NCI-H526 (cell line): ENCODE measurements at regions not wholly inside any gene's neighbourhood (a gene's known extent, or its start where the extent isn't known, plus 50 kb on each side); places are given as distances from the start of the nearest gene placed in this dataset.
A peak's percentile ranks its signal among the peaks of the same experiment; 100 is the strongest.

Experiments
- DNase-seq, 2 experiments: peaks; one replicate each; lab custom pipeline; 2025; lab: John Stamatoyannopoulos, UW

DNA sequence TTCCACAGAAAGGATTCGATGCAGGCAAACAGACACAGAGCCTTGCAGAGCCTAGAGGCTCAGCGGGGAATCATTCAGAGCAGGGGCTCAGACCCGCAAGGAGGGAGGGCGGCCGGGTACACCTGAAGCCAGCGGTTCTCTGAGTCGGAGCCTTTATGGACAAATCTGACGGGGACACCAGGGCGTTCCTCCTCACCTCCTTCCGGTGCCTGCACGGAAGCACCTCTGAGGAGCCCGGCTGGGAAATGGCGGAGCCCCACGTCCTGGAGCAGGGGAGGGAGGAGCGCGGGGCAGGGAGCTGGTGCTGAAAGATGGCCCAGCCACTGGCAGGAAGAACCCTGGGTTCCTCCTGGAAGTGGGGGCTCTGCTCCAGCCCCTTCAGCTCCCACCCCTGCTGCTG lies 193.5 kb upstream of the ALKAL2 start:
- DNase-seq: no peak

DNA sequence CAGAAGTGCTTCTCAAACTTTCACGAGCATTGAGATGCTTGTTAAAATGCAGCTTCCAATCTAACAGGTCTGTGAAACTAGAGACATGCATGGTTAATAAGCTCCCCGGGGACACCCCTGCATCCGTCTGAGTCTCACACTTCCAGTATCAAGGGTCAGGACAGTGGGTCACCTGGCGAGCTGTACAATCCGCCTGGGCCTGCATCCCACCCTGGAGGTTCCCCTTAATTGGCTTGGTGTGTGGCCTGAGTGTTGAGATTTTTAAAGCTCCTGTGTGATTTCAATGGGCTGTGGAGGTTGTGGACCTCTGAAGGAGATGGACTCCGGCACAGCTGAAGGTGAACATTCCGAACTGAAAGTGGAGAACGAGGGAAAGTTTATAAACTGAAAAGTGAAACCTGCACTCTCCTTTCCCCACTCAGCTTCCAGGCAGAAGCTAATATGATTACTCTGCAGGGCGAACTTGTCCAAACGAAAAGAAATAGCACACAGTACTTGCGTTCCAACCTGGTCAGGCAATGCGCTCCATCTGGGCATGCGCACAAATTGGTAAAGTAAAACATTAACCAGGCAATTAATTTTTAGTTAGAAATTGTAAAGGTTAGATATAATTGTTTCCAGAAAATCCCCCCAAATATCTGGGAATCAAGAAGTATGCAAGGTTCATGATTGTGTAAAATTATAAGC lies 191.7 kb upstream of the ALKAL2 start:
- DNase-seq: no peak

DNA sequence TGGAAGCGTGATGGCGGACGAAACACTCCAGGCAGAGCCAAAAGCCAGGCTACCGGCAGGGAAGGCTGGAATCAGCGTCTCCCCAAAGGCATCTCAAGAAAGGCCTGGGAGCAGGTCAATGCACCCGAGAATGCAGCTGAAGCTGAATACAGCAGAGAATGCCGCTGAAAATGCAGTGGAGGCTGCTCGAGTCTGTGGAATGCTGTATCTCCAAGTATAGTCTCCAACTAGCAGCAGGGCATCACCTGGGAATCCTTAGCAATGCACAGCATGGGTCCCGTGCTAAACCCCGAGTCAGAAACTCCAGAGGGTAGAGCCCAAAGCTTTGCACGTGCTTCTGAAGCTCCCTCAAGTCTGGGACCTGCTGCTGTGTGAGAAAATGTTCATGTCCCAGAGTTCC lies 191.1 kb upstream of the ALKAL2 start:
- no peak for DNase-seq

DNA sequence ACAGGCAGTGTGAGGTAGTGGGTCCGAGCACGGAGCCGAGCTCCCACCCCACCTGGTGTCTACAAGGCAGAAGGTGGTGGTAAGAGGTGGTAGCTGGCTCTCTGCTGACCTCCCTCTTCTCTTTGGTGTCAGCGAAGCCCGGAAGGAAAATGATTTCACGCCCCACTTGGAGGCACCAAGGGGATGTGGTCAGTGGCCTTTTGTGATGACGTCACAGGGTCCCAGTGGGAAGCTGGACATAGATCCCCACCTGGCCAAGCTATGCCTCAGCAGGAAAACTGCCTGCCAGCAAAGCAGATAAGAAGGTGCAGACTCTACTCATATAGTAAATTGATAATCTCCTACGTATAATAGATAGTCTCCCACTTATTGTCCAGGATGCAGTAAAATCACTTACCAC lies 183.7 kb upstream of the ALKAL2 start:
- no peak for DNase-seq

DNA sequence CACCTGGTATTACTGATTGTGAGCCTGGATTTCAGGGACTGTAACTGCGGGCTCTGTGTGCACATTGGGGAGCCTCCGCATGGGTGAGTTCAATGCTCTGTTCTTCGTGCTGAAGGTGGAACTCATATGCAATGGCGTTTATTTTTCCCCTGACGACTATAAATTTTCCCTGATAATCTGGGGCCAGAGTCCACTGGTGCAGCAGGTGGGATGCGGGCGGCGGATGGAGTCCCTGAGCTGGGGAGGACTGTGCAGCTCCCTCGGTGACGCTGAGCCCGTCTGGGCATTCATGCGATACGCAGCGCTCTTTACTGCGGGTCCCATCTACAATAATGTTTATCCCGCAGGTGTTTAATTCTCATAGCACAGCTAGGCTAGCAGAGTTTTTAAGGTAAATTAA lies 181.6 kb upstream of the ALKAL2 start:
- DNase-seq: peak; percentile 70 to 89

DNA sequence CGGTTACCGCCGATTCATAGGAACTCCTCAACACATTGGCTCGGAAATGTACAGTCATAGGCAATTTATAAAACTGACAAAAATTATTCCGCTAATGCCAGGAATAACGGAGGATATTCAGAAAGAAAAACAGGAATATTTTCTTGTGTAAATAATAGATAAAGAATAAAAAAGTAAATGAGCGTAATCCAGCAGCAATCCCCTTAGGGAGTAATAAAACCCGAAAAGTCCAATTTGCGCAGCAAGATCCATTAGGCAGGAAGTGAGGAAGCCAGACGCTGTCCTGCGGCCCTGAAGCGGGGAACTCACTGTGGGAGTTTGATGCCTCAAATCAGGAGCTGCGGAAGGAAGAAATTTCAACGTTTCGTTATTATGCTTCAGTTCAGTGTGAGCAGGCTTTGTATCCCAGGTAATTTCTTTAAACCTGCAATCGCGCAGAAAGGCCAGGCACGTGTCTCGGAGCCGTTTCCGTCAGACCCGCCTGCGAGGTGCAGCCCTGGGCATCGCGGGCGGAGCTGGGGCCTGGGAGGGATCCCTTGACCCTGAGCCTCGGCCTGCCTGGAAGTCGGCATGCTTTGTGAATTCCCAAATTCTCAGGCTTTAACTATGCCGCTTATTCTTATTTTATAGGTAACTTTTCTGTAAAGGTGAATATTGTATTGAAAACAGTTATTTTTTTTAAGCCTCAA lies 180.9 kb upstream of the ALKAL2 start:
- DNase-seq: no peak

DNA sequence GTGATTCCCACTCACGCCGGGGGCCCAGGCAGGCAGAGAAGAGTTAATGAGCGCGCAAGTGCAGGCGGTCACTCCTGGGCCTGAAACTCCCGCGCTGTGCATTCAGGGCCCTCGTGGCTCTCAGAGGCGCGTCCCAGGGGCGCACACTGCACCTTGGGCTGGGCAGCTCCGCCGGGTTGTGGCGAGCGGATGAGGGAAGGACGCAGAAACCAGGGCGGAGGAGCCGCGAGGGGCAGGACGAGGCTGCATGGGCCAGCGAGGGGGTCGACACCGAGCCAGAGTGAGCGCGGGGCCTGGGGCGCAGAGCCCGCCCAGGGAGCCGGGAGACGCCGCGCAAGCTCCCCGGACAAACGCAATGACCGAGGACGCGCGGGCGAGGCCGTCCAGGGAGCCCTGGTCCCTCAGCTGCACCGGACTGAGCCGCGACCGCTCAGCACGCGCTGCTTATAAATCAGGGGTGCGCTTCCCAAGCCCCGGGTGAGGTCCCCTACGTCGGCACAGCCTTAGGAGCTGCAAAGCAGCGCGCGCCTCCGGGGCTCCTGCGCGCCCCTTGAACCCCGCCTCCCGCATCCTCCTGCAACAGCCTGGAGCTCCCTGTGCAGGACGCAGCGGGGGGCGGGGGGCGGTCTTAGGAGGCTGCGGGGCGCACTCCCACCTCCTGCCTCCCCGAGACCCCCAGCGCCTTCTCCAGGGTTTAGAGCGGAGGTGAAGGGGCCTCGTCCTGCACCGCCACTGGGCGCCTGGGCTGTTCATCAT lies 180.2 kb upstream of the ALKAL2 start:
- no peak for DNase-seq

DNA sequence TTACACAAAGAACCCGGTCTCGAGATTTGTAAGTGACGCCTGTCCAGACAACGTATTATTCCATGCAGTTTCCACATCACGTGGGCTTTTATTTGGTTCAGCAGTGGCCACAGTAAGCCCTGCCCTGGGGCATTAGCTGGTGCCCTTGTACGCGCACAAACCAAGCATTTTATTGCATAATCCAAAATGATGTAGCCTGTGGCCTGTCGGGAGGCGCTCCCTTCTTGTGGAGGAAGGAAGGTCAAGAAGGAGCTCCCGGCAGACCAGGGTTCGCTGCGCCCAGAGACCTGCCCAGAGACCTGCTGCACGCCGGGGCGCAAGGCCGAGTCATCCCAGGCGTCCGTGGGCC lies 179.6 kb upstream of the ALKAL2 start:
- no peak for DNase-seq

DNA sequence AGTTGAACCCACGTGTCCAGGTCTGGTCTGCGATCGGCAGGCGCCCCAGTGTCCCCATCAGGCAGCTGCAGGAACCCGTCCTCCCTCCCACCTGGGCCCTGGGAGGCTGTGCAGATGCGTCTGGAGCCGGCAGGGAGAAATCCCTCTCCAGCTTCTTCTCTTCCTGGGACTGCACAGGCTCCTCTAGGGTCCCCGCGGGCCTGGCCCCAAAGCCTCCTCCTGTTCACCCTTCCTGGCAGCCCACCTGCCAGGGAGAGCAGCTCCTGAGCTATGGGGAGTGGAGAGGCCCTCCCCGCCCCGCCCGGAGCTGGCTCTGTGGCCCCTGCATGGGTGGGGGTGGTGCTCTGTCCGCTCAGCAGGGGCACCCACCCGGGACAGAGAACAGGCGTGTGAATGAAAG lies 179.2 kb upstream of the ALKAL2 start:
- no peak for DNase-seq

DNA sequence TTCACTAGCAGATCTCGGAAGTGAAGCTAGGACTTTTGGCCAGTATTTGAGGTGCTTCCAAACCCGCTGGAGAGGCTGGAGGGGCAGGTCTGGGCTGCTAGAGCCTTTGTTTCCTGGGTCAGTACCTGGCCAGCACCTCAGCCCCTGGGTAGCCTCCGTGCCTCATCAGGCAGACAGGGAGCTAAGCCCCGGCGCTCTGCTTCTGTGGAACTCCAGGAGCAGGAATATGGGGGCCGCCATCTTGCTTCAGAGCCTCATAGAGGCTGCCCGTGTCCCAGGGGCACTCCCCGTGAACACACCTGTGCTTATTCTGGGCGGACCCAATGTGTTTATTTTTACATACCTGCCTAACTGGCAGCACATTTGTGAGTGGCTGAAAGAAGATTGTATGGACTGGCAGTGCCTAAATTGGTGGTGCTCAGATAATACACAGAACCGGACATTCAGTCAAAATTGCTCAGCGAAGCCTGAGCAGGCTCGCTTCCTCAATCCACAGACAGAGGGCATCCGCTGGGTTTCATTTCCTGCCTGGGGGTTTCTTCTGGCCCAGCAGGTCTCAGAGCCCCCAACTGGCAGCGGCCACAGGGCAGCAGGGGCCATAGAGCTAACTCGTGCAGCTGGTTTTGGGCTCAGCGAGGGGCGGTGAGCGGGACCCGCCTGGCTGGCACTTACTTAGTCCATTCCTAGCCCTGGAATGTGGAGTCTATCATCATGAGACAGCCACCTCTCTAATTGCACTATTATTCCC lies 176.8 kb upstream of the ALKAL2 start:
- no peak for DNase-seq

DNA sequence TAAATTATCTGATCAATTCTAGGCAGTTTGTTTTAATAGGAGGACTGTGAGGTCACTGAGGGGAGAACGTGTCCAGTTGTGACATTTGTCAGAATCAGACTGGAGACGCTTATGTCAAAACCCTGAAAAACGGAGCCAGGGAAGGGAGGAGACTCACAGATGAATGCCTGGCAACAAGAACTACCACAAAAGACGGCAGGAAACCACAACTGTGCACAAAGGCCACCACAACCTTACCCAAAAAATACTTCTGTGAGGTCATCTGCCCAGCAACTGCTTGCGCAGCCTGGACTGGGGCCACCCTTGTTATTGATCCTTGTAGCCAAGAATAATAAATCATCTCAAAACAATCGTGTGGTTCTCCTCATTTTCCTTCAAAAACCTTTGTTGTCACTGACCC lies 173.0 kb upstream of the ALKAL2 start:
- no peak for DNase-seq

DNA sequence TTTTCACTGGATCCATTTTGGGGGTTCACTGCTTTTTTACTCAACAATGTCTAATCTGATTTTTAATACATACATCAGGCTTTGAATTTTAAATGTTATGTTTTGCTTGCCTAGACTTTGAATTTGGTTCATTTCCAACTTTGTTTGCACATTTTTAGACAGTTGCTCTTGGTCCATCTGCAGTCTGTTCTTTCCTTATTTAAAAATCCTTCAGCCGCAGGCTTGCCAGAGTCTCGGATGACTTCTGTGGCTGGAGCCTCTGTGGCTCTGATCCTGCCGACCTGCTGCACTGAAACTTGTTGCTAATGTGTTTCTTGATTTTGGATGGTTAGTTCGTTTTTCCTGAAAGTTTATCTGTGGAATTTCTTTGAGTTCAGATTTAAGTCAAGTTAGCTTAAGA lies 172.0 kb upstream of the ALKAL2 start:
- no peak for DNase-seq

DNA sequence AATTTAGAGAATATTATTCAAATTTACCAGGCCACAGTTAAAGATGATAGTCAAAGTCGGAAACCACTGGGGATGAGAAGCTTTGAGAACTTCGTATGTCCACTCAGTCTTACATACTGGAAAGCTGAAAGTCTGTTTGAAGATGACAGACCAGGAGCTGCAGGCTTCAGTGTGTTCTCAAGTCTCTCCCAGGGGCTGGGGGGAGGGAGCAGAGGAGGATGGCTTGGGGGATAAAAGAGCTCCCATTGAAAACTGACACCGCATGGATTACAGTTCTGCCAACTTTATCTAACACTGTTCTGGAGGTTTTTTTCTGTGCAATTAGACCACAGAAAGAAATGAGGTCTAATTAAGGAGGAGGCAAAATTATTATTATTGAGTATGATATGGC lies 170.5 kb upstream of the ALKAL2 start:
- no peak for DNase-seq

DNA sequence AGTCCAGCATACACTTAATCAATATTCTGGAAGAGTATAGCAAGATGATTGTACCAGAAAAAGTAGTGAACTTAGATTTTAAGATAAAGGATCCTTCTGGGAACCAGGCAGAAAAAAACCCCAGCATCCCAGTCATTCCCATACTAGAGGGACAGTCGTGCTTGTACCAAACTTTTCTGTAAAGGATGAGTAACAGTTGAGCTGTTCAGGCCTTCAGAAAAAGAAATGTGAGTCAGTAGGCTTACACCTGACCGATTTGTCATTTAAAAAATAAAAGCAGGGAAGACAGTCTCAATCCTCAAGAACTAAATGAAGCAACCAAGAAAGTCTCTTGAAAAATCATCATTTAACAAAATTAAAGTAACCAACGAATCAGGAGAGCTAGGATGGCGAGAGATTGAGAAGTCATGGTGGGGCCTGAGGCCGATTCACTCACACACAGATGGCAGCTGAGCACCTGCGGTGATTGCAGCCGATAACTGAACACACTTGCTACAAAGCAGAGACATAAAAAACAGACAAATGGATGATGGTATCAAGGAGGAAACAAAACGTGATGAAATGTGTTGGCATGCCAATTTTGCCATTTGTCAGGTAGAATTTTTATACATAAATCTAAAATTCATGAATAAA lies 170.0 kb upstream of the ALKAL2 start:
- DNase-seq: no peak

DNA sequence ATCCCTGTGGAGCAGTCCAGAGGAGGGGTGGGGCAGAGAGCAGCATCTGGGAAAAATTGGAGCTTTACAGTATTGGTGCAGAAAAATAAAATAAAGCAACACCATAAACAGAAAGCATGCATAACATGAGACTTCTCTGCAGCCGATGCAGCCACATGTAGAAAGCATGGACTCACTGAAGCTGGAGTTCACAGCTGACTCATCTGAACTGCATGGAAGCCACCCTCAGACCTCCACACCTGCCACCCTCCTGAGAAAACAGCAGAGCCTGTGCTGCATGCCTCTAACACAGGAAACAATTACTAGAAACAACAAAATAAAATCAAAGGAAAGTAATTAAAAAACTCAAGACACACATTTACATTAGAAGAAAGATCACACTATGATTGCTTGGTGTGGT lies 169.4 kb upstream of the ALKAL2 start:
- DNase-seq: no peak

DNA sequence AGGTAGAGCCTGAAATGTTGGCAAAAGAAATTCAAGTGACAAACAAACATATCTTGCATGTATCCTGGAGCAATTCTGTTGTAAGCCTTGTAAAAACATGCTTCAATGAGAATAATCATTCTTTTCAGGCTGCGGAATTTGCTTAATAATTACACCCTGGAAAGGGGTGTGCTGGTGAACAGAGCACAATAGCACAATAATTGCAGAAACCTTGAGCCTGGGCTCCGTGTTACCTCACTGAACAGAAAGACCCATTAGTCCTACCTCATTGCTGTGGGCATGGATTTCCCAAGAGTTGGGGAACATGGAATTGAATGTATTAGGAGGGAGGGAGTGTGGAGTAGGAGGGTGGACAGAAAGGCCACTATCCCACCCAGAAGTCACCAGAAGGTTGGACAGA lies 168.0 kb upstream of the ALKAL2 start:
- DNase-seq: no peak

DNA sequence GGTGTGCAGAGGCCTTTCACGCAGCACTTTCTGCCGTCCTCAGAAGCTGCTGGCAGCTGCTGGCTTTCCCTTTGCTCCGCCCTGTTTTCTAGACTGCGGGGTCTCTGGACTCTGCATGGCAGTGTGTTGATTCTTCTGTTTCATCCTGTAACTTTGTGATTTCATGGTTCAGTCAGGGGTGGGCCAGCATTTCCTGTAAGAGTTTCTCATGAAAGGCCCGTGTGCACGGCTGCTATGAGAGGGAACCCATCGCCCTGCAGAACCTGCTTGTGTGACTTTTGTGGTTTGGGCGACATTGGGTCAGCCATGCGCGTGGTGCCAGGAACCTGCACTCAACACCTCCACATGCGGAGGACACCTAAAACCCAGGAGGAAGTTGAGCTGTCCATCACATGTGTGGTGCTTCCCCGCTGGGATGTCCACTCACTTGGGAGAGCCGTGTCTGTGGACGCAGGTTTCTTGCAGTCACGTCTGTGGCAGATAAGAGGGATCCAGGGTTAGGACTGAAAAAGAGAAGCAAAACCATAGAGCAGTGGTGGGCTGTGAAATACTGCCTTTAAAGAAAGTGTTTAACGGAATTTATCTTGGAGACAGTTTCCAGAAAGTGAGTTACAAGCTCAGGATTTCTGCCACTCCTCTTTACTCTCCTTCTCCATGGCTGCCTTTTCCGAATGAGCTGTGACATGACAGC lies 167.3 kb upstream of the ALKAL2 start:
- no peak for DNase-seq

DNA sequence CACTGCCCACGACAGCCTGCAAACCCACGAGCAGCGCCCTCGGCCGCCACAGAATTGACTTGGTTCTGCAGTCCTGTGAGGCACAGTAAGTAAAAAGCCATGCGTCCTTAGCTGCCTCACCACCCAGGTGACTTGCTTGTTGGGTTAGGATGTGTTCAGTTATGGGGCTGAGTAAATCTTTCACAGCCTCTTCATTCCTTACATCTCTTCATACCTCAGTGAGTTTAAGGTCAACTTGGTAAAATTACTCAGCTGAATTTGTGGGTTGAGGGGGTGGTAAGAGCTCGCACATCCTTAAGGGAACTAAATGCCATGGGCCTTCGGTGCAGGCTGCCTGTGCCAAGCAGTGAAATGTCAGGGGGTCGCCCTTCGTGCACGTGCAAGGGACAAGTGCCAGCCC lies 165.2 kb upstream of the ALKAL2 start:
- no peak for DNase-seq

DNA sequence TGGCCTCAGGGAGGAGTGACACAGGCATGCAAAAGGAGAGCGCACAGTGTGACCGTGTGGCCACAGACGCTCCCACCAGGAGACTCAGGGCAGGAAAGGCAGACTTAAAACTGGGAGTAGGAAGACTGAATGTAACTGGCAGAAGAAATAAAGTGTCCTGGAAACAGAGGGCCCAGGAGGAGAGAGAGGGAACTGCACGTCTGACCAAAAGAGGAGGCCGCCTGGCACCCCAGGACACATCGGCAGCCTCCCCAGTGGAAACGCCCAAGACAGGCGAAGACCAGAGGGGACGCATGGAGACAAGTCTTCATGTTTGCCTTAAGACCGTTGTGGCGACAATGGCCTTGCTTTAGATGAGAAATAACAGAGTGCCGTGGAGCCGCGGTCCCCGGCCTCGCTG lies 163.6 kb upstream of the ALKAL2 start:
- DNase-seq: no peak

DNA sequence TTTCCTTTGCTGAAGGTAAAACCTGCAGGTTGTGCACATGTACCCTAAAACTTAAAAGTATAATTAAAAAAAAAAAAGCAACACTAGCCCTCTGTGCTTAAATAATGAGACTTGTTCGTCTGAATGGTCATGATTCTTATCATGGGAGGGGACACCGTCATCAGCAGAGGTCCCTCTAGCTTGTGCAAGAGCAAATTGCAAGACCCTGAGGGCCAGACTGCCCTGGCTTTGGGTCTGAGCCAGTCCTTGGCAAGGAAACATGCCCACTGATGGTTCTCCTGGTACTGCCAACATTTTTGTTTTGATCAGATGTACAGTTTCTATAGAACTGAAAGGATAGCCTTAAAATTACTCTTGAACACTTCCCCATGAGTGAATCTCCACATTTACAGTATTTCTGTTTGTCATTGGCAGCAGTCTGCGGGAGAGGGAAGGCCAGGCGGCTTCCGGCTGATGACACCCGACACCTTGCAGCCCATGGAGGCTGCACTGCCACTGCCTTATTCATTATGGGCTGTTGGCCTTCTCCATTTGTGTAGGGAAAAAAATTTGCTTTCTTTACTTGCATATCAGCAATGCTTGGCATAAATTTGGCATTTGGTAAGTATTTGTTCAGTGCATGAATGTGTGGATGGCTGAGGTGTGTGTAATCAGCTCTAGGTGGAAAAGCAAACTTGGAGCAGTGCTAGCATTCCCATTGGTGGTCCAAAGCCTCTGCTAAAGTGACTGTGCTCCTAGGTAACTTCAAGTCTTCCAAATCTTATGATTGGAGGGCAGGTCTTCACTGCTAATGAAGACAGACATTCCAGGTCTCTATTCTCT lies 161.6 kb upstream of the ALKAL2 start:
- DNase-seq: peak in 1 of 2 experiments; percentile 37
